Neural crest cell (in vitro differentiated cells): ENCODE measurements at regions not wholly inside any gene's neighbourhood (a gene's known extent, or its start where the extent isn't known, plus 50 kb on each side); places are given as distances from the start of the nearest gene placed in this dataset.
"Not testable (repeated sequence)": the region's sequence is repeated elsewhere in the genome, so short reads cannot be mapped to it uniquely, and the experiment has no call there.

ENCODE experiments used
- DNase-seq: peaks from one replicate; pipeline ENCODE4 v3.0.0; 2021; ENCODE audit warnings: low read depth, mixed read lengths, low spot score
- H3K27ac Mint-ChIP-seq: one replicate; pipeline ENCODE4 v1.8.0; 2021; ENCODE audit warnings: mild to moderate bottlenecking, mixed read lengths; ENCODE audit not compliant: unreplicated experiment
- H3K27me3 Mint-ChIP-seq: 2 replicates; pipeline ENCODE4 v1.8.0; 2021; ENCODE audit warnings: low read depth, mild to moderate bottlenecking, mixed read lengths
- H3K36me3 Mint-ChIP-seq: 2 replicates; pipeline ENCODE4 v1.8.0; 2021; ENCODE audit warnings: low read depth, mild to moderate bottlenecking, mixed read lengths
- H3K4me1 Mint-ChIP-seq: 2 replicates; pipeline ENCODE4 v1.8.0; 2021; ENCODE audit warnings: mixed read lengths
- H3K4me3 Mint-ChIP-seq: one replicate; pipeline ENCODE4 v1.8.0; 2021; ENCODE audit warnings: mild to moderate bottlenecking, mixed read lengths
- H3K9me3 Mint-ChIP-seq: 2 replicates; pipeline ENCODE4 v1.8.0; 2021; ENCODE audit warnings: mixed read lengths
- CTCF ChIP-seq: fragments of 200-600 bp; sonication (generic); conservative IDR thresholded peaks from 2 replicates; pipeline ENCODE4 v1.5.0; 2021; ENCODE audit warnings: antibody characterized with exemption, mild to moderate bottlenecking

- no peak for TF ChIP-seq CTCF
- no peak for DNase-seq
- Mint-ChIP-seq H3K27ac (no peak overlapping the region), H3K4me1 (peaks cover 39% of the 10 kb centered on the region), H3K27me3 (peaks cover 45% of the 10 kb centered on the region), H3K4me3 (no peak overlapping the region), H3K9me3 (no peaks in the 10 kb centered on the region), H3K36me3 (peaks cover 2% of the 10 kb centered on the region)
These were observed 223.1 kb downstream of the NPHP4 start for GRCh38 chr1:5769146-5769545.

- Mint-ChIP-seq H3K36me3 (peaks cover 5% of the 10 kb centered on the region), H3K4me3 (no peak overlapping the region), H3K27me3 (peaks cover 48% of the 10 kb centered on the region), H3K4me1 (peaks cover 47% of the 10 kb centered on the region), H3K27ac (no peak overlapping the region), H3K9me3 (peaks cover 4% of the 10 kb centered on the region)
- no peak for TF ChIP-seq CTCF
- no peak for DNase-seq
These were observed 224.2 kb downstream of the NPHP4 start for GRCh38 chr1:5768014-5768413.

- not testable (repeated sequence) for DNase-seq, H3K36me3 Mint-ChIP-seq, H3K9me3 Mint-ChIP-seq, H3K27ac Mint-ChIP-seq
- peak overlapping the region; percentile 42 for H3K4me3 Mint-ChIP-seq
- peaks cover 47% of the 10 kb centered on the region for H3K4me1 Mint-ChIP-seq
- peaks cover 48% of the 10 kb centered on the region for H3K27me3 Mint-ChIP-seq
These were observed 225.2 kb downstream of the NPHP4 start for GRCh38 chr1:5766996-5767395.

GRCh38 chr1:5765997-5766913, 226.0 kb downstream of the NPHP4 start:
- H3K4me3 Mint-ChIP-seq, result peak overlapping the region; percentile 42
- H3K27me3 Mint-ChIP-seq, result peaks cover 47% of the 10 kb centered on the region
- DNase-seq, result no peak
- peaks cover 5% of the 10 kb centered on the region for H3K36me3 Mint-ChIP-seq
- TF ChIP-seq CTCF, result no peak
- peaks cover 46% of the 10 kb centered on the region for H3K4me1 Mint-ChIP-seq
- no peak overlapping the region for H3K27ac Mint-ChIP-seq
- peaks cover 4% of the 10 kb centered on the region for H3K9me3 Mint-ChIP-seq

GRCh38 chr1:5765483-5765882, 226.7 kb downstream of the NPHP4 start:
- H3K27me3 Mint-ChIP-seq, result peaks cover 43% of the 10 kb centered on the region
- no peak overlapping the region for H3K27ac Mint-ChIP-seq
- H3K36me3 Mint-ChIP-seq, result peaks cover 5% of the 10 kb centered on the region
- DNase-seq, result no peak
- no peak for TF ChIP-seq CTCF
- peaks cover 42% of the 10 kb centered on the region for H3K4me1 Mint-ChIP-seq
- no peak overlapping the region for H3K4me3 Mint-ChIP-seq
- peaks cover 4% of the 10 kb centered on the region for H3K9me3 Mint-ChIP-seq

GRCh38 chr1:5764959-5765358, 227.3 kb downstream of the NPHP4 start:
- Mint-ChIP-seq H3K36me3 (peaks cover 5% of the 10 kb centered on the region), H3K27ac (no peak overlapping the region), H3K27me3 (peaks cover 45% of the 10 kb centered on the region), H3K4me3 (no peak overlapping the region), H3K9me3 (peaks cover 4% of the 10 kb centered on the region), H3K4me1 (peaks cover 42% of the 10 kb centered on the region)
- no peak for DNase-seq
- TF ChIP-seq CTCF, result no peak
